NCI-H146 treated with DMSO at 0.1 percent for 48 hours (cell line): ENCODE measurements at regions not wholly inside any gene's neighbourhood (a gene's known extent, or its start where the extent isn't known, plus 50 kb on each side); places are given as distances from the start of the nearest gene placed in this dataset.
"Not testable (repeated sequence)": the region's sequence is repeated elsewhere in the genome, so short reads cannot be mapped to it uniquely, and the experiment has no call there.

Experiments used
- DNase-seq: peaks from one replicate; lab custom pipeline; 2025; ENCODE audit not compliant: unreplicated experiment; lab: John Stamatoyannopoulos, UW

DNA sequence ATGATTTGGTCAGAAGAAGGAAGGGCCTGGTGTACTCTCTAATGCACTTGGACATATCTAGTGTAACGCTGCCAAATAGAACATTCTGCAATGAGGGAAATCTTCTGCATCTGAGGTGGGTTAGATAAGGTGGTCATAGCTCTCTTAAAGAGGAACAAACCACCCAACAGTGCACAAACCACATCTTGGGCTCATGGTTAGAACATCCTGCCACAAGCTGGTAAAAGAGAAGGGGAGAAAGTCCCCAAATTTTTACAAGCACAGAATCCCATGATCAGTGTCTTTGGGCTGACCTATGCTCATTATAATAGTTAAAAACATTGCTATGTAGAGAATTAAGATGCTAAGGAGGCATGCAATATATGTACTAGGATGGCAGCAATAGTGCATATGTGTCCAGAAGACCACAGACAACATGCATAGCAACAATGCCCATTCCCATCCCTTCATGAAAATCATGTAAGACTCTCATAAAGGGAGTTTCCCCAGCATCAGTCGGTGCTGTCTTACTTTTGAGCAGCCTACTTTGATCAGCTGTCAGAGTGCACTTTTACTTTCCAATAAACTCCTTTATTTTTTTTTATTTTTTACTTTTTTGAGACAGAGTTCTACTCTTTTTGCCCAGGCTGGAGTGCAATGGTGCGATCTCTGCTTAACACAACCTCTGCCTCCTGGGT, 99.7 kb upstream of the SLC7A11 start:
- DNase-seq: no peak

DNA sequence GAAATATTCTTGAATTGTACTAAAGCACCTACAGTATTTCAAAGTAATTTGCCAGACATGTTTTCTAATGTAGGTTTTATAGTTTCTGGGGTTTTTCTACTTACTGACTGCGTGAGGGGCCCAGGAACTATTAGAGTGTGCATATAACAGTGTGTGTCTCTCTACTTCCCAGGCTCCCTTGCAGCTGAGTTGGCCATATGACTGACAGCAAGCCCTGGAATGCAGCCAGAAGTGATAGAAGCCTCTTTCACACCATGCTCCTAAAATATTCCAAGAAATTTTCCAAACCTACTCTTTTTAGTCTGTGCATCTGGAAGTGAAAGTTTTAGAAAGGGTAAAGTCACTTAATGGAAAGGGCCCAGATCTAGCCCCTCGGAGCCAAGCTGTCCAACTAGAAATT, 96.7 kb upstream of the SLC7A11 start:
- no peak for DNase-seq

DNA sequence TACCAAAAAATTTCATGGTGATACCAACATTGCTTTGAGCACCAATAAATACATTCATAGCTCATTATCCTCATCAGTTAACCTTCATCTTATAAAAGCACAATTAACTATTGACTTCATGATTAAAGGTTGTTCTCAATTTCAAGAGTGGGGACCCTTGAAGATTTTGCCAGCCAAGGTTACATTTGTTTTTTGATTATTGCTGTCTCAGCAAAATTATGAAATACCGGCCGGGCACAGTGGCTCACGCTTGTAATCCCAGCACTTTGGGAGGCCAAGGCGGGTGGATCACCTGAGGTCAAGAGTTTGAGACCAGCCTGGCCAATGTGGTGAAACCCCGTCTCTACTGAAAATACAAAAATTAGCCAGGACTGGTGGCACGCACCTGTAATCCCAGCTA, 96.1 kb upstream of the SLC7A11 start:
- DNase-seq: not testable (repeated sequence)

DNA sequence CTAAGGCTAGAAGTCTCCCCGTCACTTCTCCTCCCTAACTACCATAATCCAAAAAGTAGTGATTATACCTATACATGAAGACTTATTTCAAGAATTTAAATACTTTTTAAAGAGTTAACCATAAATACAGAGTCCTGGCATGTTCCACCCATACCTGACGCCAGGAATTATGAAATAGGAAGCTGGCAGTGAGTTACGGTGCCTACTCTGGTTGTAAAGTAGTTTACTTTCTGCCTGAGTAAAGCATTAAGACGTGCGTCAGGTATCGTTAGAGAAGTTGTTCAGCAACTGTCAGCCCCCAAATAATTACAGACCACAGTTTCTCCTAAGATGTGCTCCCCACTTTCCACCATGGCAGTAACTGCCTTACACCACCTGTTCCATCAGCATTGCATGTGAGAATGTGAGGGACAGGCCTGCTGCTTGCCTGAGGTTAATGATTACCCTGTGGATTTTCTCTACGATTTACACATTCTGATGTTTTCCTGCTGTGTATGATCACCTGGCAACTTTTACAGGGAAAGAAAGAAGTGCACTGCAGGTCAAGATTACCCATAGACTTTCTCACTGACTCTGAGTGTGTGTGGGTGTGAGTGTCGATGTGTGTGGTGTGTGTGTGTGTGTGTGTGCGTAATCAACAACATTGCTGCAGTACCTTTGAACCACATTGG, 92.3 kb upstream of the SLC7A11 start:
- no peak for DNase-seq

DNA sequence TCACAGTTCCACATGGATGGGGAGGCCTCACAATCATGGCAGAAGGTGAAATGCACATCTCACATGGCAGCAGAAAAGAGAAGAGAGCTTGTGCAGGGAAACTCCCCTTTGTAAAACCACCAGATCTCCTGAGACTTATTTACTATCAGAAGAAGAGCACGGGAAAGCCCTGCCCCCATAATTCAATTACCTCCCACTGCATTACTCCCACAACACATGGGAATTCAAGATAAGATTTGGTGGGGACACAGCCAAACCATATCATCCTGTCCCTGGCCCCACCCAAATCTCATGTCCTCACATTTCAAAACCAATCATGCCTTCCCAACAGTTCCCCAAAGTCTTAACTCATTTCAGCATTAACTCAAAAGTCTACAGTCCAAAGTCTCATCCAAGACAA, 90.3 kb upstream of the SLC7A11 start:
- DNase-seq: not testable (repeated sequence)

DNA sequence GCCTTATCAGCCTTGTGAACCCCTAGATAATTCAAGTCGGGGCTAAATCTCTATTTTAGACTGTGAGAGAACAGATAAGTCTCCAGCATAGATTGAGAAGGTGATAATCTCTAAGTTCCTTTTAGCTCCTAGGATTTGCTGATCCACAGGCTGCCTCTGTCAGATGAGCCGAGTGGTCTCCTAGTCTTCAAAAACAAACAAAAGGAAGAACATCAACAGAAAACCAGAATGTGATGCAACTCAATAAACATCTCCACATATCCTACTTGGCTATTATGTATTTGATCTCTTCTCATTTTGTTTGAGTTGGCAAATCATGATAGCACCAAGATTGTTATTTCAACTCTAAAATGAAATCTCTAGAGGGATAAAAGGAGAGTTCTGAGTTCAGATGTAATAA, 88.4 kb upstream of the SLC7A11 start:
- no peak for DNase-seq

DNA sequence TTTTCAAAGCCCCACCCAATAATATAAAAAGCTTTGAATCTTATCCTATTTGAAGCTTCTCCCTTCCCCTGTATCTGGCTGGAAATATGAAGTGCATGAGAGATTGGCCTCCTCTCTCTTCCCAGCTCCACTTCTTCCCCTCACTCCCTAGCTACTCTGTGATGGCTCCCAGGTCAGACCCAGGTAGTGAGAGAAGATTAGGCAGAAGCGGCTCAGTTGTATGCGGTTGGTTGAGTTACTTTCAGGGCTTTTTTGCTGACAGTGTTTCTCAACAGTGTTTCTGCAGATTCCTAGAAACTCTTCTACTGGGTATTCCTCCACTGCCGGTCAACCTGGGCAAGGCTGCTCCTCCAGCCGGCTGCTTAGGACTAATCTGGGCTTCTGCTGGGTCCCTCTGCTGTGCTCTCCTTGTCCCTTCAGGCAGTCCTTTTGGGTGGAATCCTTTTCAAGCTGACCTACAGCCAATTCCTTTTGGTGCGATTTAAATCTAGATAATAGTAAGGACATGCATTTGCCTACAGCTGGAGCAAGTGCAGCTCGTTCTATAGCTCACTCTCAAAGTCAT, 87.4 kb upstream of the SLC7A11 start:
- no peak for DNase-seq

DNA sequence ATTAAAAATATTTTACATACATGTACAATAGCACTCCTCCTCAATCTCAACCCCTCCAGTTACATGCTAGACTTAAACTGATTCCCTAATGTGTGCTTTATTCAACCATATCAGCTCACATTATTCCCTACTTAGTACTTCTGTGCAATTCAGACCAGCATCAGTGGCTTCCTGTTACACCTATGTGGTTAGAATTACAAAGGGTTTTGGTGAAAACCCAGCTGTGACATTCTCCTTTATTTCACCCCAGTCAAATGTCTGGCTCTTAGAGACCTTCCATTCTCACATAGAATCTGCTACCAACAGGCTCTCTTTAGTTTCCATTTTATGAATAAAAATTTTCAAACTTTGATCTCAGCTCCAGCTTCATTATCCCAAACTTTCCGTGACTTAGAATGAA, 85.2 kb upstream of the SLC7A11 start:
- DNase-seq: no peak

DNA sequence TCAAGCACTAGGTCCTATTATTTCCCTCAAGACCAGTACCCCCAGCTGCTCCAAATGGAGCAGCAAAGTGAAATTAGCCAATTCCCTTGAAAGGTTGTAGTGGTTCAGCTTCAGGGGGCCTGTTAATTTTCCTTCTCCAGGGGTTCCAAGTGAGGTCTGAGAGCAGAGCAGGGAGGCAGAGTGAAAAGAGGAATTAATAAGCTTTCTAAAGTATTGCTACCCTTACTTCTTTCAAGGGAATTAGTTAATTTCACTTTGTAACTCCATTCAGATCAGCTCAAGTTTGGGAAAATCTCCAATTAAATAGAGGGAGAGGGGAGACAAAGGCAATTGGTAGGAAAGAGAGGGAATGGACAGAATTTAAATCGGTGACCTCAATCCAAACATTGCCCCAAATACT, 78.7 kb upstream of the SLC7A11 start:
- DNase-seq: no peak

DNA sequence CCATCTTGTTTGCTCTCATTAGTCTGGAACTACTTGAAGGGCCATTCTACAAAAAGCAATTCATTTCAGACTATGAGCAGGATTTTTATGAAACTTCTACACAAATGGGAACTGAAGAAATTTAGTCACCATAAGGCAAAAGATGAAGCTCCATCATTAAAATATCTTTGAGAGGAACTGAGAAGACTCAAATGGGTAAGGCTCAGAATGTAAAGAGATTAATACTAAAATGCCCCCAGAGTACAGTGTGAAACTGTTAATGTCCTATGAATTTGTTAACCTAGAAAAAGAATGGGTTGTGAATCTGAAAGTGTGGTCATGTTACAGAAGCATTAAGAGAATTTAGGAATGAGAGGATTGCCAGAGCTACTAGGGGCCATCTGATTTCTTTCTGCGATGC, 77.9 kb upstream of the SLC7A11 start:
- DNase-seq: no peak

DNA sequence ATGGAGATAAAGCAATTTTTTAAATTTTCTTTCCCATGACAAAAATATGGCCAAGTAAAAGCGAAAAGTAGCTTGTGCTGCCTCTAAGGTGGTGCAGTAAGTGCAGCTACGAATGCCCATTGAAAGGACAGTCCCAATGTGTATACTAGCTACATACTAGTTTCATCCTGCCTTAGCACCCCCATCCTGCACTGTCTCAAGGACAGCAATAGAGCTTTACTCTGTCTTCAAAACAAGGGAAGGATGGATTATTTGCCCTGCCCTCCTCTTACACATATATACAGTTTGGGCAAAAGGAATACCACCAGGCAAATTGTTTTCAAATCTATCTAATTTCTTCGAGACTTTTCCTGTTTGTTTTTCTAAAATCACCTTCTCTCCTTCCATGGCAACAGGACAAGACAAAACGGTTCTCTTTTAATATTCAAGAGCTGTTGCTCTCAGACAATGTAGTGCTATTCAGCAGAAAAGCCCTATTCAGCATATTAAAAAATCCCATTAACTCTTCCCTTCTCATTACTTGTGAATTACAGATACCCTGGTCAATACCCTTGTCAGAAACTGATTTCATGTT, 75.1 kb upstream of the SLC7A11 start:
- DNase-seq: no peak

DNA sequence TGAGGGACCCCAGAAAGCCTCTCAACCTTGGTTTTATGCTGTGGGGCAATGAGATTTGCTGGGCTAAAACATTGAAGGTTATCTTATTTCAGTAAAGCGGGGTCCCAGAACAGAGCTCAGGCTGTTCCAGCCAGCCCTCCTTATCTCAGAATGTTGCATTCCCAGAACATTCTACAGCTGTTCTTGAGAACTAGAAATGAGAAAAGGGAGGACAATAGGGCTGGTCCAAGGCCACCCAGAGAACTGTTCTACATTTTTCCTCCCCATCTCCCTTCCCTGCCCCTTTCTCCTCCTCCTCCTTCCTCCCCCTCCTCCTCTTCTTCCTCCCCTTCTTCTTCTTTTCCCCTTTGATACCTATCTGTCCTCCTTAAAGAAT, 70.4 kb upstream of the SLC7A11 start:
- no peak for DNase-seq

DNA sequence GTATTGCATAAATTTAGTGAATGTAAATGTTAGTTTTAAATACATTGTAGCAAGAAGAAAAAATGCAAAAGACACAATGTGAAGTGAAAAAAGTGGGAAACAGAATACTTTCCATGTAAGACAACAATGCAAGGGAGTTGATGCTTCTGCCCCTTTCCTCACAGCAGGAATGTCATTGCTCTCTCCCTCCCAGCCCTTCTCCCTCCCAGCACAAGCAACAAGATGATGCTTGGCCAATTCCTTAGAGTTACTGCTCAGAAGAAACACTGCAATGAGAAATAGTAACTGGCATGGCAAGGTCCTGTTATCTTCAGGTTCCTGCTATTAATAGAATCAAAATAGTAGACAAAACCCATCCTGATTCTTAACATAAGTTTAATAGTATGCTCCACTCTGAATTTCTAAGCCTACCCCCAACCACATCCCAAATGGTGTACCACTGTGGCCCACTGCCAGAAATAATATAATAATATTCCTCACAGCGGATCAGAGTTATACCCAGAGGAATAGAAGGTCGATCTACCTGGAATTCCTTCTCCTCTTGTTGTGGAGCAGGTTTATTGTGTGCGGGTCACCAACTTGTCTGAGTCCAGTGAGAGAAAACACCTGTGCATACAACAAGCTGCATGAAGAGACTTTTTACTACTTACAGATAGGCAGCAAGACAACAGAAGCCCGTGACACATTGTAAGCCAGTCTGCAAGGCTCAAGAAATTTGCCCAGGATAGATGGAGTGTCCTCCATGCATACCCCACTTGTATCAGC, 69.8 kb upstream of the SLC7A11 start:
- no peak for DNase-seq

DNA sequence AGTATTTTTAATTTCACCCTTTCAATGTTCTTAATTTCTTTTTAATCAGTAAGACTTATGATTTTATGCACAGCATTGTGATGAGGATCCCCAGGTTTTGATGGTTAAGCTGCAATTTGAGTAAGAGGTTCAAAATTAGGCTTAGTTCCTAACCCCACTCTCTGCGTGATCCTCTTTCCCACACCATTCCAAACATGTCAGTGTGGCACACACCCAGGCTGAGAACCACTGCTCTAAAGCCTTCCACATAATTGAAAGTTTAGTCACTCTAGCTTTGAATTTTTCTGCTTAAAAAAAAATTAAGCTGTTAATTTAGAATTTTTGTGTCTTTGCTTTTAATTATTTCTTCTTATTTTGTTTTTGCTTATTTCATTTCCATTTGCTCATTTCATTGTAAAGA, 68.8 kb upstream of the SLC7A11 start:
- DNase-seq: no peak

DNA sequence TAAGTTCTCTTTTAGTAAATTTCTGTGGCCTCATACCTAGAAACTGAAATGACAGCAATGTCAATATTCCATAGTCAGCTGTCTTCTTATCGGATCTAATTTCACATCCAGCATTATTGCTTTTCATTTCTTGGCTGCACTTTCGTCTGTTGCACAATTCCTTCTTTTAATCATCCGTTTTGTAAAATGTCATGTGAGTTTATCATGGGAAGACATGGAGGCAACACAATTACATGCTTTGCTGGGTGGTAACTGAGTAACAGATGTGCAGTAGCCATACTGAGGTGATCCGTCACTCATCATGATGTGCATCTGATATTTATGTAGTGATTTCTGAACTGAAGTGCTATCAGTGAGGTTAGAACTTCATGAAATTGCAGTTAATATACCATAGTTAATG, 68.3 kb upstream of the SLC7A11 start:
- no peak for DNase-seq

DNA sequence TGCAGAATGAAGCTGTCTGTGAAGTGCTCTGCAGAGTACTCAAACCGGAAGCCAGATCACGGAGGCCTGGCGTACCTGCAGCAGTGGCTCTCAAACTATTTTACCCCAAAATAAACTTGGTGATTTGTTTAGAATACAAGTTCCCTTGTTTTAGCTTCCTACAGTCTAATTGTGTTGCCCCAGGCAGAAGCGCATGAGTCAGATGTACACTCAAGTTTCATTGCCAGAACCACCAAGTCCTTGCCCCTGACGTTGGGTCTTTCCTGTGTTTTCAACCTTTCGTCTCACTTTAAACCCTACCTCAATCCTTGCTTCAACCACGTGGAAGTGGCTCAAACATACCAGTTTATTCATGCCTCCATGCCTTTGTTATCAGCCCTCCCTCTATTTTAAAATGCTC, 66.2 kb upstream of the SLC7A11 start:
- DNase-seq: no peak

DNA sequence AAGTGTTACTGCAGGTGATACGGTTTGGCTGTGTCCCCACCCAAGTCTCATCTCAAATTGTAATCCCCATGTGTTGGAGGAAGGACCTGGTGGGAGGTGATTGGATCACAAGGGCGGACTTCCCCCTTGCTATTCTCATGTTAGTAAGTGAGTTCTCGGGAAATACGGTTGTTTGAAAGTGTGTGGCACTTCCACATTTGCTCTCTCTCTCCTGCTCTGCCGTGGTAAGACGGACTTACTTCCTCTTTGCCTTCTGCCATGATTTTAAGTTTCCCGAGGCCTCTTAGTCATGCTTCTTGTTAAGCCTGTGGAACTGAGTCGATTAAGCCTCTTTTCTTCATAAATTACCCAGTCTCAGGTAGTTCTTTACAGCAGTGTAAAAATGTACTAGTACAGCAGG, 65.2 kb upstream of the SLC7A11 start:
- no peak for DNase-seq

DNA sequence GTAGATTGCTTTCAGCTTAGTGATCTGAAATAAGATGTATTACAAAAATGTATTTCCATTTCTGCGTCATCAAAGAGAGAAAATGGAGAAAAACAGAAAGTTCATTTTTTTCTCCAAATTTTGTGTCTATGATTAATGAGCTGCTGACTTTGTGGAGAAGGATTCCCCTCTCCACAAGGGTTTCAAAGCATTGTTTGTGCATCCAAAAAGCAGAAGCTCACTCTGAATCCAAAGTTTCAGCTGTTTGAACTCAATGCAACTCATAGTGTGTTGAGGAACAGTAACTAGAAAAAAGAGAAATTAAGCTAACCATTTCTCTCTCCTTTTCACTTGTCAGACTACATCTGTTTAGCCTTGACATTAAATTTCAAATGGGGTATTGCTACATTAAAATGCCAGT, 62.9 kb upstream of the SLC7A11 start:
- DNase-seq: no peak

DNA sequence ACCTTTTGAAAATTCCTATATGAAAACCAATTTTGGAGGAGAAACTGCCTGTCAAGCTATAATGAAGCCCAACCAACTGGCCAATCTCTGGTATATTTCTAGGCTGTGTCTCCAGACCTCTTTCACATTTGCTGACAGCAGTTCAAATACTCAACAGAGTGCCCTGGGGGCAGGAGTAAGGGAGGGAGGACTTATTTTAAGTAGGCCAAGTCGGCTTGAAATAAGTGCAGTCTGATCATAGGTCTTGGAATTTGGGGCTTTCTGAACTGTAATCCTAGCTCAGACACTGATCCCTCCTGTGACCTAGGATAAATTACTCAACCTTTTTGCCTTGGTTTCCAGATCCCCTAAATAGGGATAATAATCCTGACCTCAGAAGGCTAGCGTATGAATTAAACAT, 59.4 kb upstream of the SLC7A11 start:
- no peak for DNase-seq

DNA sequence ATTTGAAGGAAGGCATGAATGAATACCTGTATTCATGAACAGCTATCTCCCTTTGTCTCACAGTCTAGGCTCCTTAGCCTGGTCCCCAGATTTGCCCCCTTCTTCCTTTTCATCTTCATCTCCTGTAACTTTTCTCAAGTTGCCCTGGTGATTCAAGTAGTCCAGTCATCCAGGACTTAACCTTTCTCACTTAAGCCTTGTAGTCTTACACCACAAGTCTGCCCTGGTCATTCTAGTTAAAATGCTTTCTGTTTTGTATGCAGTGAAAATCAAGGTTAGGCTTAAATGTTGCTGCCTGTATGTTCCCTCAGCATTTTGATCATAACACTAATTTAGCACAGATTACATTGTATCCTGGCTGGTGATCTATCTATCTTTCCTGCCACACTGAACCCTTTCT, 58.5 kb upstream of the SLC7A11 start:
- no peak for DNase-seq

DNA sequence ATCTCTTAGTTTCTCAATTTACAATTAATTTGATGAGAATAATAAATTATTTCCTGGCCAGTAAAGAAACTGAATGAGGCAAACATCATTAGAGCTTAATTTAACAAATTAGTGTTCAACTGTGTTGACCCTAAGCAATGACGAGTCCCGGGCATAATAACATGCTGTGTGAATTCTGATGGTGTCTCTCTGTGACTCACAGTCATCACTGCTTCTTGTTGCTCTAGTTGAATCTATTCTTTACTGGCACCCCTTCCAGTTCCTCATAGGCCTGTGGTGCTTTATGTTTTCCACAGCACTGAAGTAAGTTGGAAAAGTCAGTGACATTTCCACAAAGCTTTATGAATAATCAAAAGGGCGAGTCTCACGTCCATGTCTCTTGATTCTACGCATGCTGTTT, 57.7 kb upstream of the SLC7A11 start:
- DNase-seq: no peak

DNA sequence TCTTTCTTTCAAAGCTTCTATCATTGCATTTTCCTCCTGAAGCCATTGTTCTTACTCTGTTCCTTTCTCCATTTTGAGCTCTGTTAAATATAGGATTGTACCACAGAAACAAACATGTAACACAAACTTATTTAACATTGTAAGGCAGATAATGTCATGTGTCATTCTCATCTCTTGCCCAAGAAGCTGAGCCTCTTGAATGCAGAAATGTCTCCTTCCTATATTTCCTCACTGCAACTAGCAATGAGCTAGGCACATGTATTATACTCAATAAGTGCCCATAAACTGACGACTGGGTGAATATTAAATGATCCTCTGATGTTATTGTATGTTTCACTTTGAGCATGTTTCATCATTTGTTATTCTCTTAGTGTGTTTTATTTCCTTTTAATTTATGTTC, 56.7 kb upstream of the SLC7A11 start:
- no peak for DNase-seq
